GM12875 (cell line): ENCODE measurements at regions not wholly inside any gene's neighbourhood (a gene's known extent, or its start where the extent isn't known, plus 50 kb on each side); places are given as distances from the start of the nearest gene placed in this dataset.

Experiments
- H3K4me3 ChIP-seq: one replicate; pipeline ENCODE4 v1.5.1; 2011; ENCODE audit warnings: low read depth, low read length, control low read depth
- CTCF ChIP-seq: IDR thresholded peaks from 2 replicates; pipeline ENCODE4 v1.5.1; 2011; ENCODE audit warnings: low read depth, mild to moderate bottlenecking, control low read depth, inconsistent platforms, low read length, moderate library complexity, borderline replicate concordance; ENCODE audit not compliant: insufficient read depth

- no peak for TF ChIP-seq CTCF
- H3K4me3 ChIP-seq = no peak overlapping the region
These were observed 425.8 kb upstream of the KCNH7 start for GRCh38 chr2:163264341-163264740.

- no peak overlapping the region for H3K4me3 ChIP-seq
- TF ChIP-seq CTCF = no peak
These were observed 420.9 kb upstream of the KCNH7 start for GRCh38 chr2:163259489-163259888.

- no peak for TF ChIP-seq CTCF
- no peak overlapping the region for H3K4me3 ChIP-seq
These were observed 416.5 kb upstream of the KCNH7 start for GRCh38 chr2:163255086-163255485.

GRCh38 chr2:163253621-163254285 is 415.2 kb upstream of the KCNH7 start:
- no peak for TF ChIP-seq CTCF
- no peak overlapping the region for H3K4me3 ChIP-seq

- no peak for TF ChIP-seq CTCF
- no peak overlapping the region for H3K4me3 ChIP-seq
These were observed 413.6 kb upstream of the KCNH7 start for GRCh38 chr2:163252199-163252598.

GRCh38 chr2:163248376-163249253 is 410.0 kb upstream of the KCNH7 start:
- no peak for TF ChIP-seq CTCF
- H3K4me3 ChIP-seq = no peak overlapping the region

GRCh38 chr2:163247847-163248220 is 409.3 kb upstream of the KCNH7 start:
- H3K4me3 ChIP-seq = no peak overlapping the region
- TF ChIP-seq CTCF = no peak
